ENCODE measurements at regions not wholly inside any gene's neighbourhood (a gene's known extent, or its start where the extent isn't known, plus 50 kb on each side); places are given as distances from the start of the nearest gene placed in this dataset.
"Not testable (repeated sequence)": the region's sequence is repeated elsewhere in the genome, so short reads cannot be mapped to it uniquely, and the experiment has no call there.

DNA sequence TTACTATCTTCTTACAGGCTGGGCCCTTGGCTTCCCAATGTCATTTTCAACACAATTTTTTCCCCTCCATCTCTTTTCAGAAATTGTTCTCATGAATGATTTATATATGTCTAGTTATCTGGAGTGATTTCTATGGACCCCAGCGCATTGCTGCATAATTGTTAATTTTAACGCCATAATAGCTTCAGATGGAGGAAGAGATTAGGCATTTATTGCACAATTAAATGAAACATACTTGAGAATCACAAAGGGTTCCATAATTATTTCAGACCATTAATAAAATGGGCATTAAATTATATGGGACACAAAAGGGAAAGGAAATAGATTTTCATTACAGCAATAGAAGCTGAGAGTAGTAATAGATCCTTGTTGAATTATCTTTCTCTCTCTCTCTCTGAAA lies 70.3 kb upstream of the SOX14 start:
- H3K4me1 ChIP-seq = no peaks in the 10 kb centered on the region
- TF ChIP-seq POLR2AphosphoS5 (IDR thresholded peaks at IDR 0.05; ENCODE audit: insufficient read depth in 1 of 2, low read depth in 1 of 2) (no peak), POLR2A (IDR thresholded peaks at IDR 0.05) (no peak)
- TF ChIP-seq, protein P1, sequence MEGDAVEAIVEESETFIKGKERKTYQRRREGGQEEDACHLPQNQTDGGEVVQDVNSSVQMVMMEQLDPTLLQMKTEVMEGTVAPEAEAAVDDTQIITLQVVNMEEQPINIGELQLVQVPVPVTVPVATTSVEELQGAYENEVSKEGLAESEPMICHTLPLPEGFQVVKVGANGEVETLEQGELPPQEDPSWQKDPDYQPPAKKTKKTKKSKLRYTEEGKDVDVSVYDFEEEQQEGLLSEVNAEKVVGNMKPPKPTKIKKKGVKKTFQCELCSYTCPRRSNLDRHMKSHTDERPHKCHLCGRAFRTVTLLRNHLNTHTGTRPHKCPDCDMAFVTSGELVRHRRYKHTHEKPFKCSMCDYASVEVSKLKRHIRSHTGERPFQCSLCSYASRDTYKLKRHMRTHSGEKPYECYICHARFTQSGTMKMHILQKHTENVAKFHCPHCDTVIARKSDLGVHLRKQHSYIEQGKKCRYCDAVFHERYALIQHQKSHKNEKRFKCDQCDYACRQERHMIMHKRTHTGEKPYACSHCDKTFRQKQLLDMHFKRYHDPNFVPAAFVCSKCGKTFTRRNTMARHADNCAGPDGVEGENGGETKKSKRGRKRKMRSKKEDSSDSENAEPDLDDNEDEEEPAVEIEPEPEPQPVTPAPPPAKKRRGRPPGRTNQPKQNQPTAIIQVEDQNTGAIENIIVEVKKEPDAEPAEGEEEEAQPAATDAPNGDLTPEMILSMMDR (IDR thresholded peaks at IDR 0.05) = no peak
- H3K9me3 ChIP-seq = no peaks in the 10 kb centered on the region
- DNase-seq (ENCODE audit: extremely low spot score in 2 of 2) = no peak
- H3K36me3 ChIP-seq = no peaks in the 10 kb centered on the region
- no peaks in the 10 kb centered on the region for H3K27me3 ChIP-seq
- H3K27ac ChIP-seq = no peak overlapping the region
- H3K4me3 ChIP-seq = no peak overlapping the region
- intact Hi-C loops (cut with DNase I) = no loop called here

DNA sequence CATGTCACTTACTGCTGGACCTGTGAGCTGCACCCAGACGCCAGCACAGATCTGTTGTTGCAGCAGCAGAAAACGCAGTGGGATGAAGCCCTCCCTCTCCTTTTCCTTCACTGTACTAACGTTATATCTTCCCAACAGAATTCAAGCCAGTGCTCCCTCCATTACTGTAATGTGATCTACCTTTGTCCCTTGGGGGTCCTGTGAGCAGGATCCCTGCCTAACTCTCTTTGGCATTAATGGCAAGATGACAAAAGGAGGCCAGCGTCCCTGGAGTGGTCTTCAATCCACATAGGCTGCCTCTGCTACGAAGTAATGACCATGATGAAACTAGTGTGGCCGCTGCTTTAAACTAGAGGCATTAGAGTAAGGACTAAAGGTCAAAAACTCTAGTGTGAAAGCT lies 69.3 kb upstream of the SOX14 start:
- Histone ChIP-seq H3K4me3 (no peak overlapping the region), H3K27me3 (no peaks in the 10 kb centered on the region), H3K9me3 (no peaks in the 10 kb centered on the region), H3K27ac (no peak overlapping the region), H3K4me1 (no peaks in the 10 kb centered on the region), H3K36me3 (no peaks in the 10 kb centered on the region)
- no peak for DNase-seq (ENCODE audit: extremely low spot score in 2 of 2)
- TF ChIP-seq POLR2AphosphoS5 (IDR thresholded peaks at IDR 0.05; ENCODE audit: insufficient read depth in 1 of 2, low read depth in 1 of 2) (no peak), POLR2A (IDR thresholded peaks at IDR 0.05) (no peak)
- TF ChIP-seq, protein P1 (IDR thresholded peaks at IDR 0.05) = no peak
- intact Hi-C loops (cut with DNase I) = no loop called here

DNA sequence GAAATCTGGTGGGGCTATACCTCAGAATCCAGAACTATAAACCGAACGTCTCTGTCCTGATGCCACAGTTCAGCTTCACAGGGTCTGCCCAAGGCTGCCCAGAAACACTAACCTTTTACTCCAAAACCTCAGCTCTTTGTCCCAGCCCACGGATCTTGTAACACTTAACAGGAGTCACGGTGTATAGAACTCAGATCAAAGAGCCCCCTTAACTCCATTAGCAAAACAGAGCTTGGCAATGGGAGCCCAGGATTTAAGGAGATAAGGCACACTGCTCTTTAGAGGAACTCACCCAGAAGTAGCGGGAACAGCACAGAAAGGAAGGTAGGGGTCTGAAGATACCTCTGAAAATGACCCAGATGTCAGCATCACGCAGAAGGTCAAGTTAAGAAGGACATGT lies 68.8 kb upstream of the SOX14 start:
- Histone ChIP-seq H3K27ac (no peak overlapping the region), H3K4me3 (no peak overlapping the region), H3K36me3 (no peaks in the 10 kb centered on the region), H3K4me1 (no peaks in the 10 kb centered on the region), H3K27me3 (no peaks in the 10 kb centered on the region), H3K9me3 (no peaks in the 10 kb centered on the region)
- no peak for DNase-seq (ENCODE audit: extremely low spot score in 2 of 2)
- no peak for TF ChIP-seq POLR2AphosphoS5 (IDR thresholded peaks at IDR 0.05; ENCODE audit: insufficient read depth in 1 of 2, low read depth in 1 of 2)
- TF ChIP-seq, protein P1 (IDR thresholded peaks at IDR 0.05) = no peak
- TF ChIP-seq POLR2A (IDR thresholded peaks at IDR 0.05) = no peak
- intact Hi-C loops (cut with DNase I) = no loop called here

DNA sequence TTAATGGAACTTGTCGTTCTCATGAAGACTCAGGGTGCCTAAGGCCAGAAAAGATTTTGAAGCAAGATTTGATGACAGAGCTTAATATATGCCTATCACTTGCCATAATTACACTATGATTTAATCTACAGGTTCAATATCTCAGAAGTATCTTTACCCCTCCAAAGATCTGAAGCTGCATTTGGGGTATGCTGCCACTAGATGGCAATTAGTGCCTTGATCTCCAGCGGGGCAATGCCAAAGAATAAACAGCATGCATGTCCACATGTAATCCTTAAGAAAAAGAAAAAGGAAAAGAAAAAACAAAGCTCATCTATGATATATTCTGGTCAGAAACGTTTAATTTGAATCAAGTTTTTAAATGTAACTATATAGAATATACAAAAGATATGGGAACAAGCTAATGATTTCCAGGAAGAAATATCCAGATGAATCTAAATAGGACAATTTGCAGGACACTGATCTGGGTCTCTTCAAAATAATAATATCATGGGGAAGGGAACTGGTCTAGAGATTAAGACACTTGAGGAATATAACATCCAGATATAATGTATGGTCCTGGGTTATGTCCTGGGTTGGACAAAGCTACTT lies 55.0 kb upstream of the SOX14 start:
- H3K36me3 ChIP-seq = no peaks in the 10 kb centered on the region
- TF ChIP-seq, protein P1 (IDR thresholded peaks at IDR 0.05) = no peak
- TF ChIP-seq POLR2AphosphoS5 (IDR thresholded peaks at IDR 0.05; ENCODE audit: insufficient read depth in 1 of 2, low read depth in 1 of 2) (no peak), POLR2A (IDR thresholded peaks at IDR 0.05) (no peak)
- no peak overlapping the region for H3K27ac ChIP-seq
- intact Hi-C loops (cut with DNase I) = no loop called here
- H3K27me3 ChIP-seq = no peaks in the 10 kb centered on the region
- H3K9me3 ChIP-seq = no peaks in the 10 kb centered on the region
- no peak overlapping the region for H3K4me3 ChIP-seq
- no peaks in the 10 kb centered on the region for H3K4me1 ChIP-seq
- DNase-seq (ENCODE audit: extremely low spot score in 2 of 2) = no peak

DNA sequence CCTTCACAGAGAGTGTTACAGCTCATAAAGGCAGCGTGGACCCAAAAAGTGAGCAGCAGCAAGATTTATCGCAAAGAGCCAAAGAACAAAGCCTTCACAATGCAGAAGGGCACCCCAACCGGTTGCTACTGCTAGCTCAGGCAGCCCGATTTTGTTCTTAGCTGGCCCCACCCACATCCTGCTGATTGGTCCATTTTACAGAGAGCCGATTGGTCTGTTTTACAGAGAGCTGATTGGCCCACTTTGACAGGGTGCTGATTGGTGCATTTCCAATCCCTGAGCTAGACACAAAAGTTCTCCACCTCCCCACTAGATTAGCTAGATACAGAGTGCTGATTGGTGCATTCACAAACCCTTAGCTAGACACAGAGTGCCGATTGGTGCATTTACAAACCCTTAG lies 50.1 kb upstream of the SOX14 start:
- H3K4me3 ChIP-seq; DNase-seq (ENCODE audit: extremely low spot score in 2 of 2); H3K9me3 ChIP-seq; H3K27me3 ChIP-seq; intact Hi-C loops (cut with DNase I); H3K27ac ChIP-seq; H3K4me1 ChIP-seq; H3K36me3 ChIP-seq: not testable (repeated sequence)

Small RNAs in the stretch of these regions (small RNA-seq; reads per million reads assigned to genes)
- 0.26 reads per million for gene RNA5SP142
